ENCODE measurements at regions not wholly inside any gene's neighbourhood (a gene's known extent, or its start where the extent isn't known, plus 50 kb on each side); places are given as distances from the start of the nearest gene placed in this dataset.

DNA sequence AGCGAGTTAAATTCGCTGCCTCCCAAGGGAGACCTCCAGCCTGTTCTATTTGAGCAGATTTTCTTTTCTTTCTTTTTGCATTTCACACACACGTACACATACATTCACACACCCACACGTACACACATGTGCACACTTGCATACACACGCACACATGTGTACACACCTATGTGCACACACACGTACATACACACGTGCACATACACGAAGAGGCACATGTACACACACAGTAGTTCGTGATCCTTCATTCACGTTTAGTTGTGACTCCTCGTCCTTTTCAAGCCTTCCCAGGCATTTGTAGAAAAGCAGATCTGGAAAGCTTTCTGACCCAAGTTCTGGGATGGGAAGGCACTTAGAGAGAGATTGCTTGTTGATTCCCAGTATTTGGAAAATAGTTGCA is 290.8 kb upstream of the COBL start:
- Histone ChIP-seq H3K4me3 (no peak overlapping the region), H3K4me2 (no peak overlapping the region), H3K9ac (no peak overlapping the region), H3K27me3 (no peaks in the 10 kb centered on the region), H3K9me3 (ENCODE audit: low read depth) (no peaks in the 10 kb centered on the region), H2AFZ (replicated peaks) (no peak overlapping the region), H3K27ac (no peak overlapping the region), H3F3A (ENCODE audit: low read depth) (no peaks in the 10 kb centered on the region), H3K79me2 (ENCODE audit: low read depth) (no peaks in the 10 kb centered on the region), H3K4me1 (peaks cover 8% of the 10 kb centered on the region), H3K36me3 (no peaks in the 10 kb centered on the region), H4K20me1 (ENCODE audit: low read depth) (no peaks in the 10 kb centered on the region)
- H3K4me1 Mint-ChIP-seq: peaks cover 13% of the 10 kb centered on the region
- no peak overlapping the region for H3K4me3 Mint-ChIP-seq
- DNase-seq (ENCODE audit: low spot score): no peak
- no peak overlapping the region for H3K27ac Mint-ChIP-seq
- H3K36me3 Mint-ChIP-seq: peaks cover 4% of the 10 kb centered on the region
- TF ChIP-seq CTCF (IDR thresholded peaks at IDR 0.05): no peak
- no peak for TF ChIP-seq EZH2phosphoT487 (IDR thresholded peaks at IDR 0.05)
- no peak for TF ChIP-seq EZH2 (IDR thresholded peaks at IDR 0.05)
- H3K9me3 Mint-ChIP-seq: peaks cover 8% of the 10 kb centered on the region
- H3K27me3 Mint-ChIP-seq (ENCODE audit: insufficient read depth, low read depth): peaks cover 3% of the 10 kb centered on the region

GRCh38 chr7:51606601-51607154 is 290.1 kb upstream of the COBL start:
- Mint-ChIP-seq H3K4me1 (peaks cover 11% of the 10 kb centered on the region), H3K36me3 (peaks cover 4% of the 10 kb centered on the region), H3K9me3 (peaks cover 9% of the 10 kb centered on the region), H3K4me3 (no peak overlapping the region), H3K27ac (no peak overlapping the region), H3K27me3 (ENCODE audit: insufficient read depth, low read depth) (peaks cover 3% of the 10 kb centered on the region)
- TF ChIP-seq CTCF (IDR thresholded peaks at IDR 0.05) (no peak), EZH2 (IDR thresholded peaks at IDR 0.05) (no peak), EZH2phosphoT487 (IDR thresholded peaks at IDR 0.05) (no peak)
- H4K20me1 ChIP-seq (ENCODE audit: low read depth): no peaks in the 10 kb centered on the region
- no peaks in the 10 kb centered on the region for H3K36me3 ChIP-seq
- no peak overlapping the region for H2AFZ ChIP-seq (replicated peaks)
- H3K79me2 ChIP-seq (ENCODE audit: low read depth): no peaks in the 10 kb centered on the region
- no peak for DNase-seq (ENCODE audit: low spot score)
- H3K4me3 ChIP-seq: no peak overlapping the region
- H3F3A ChIP-seq (ENCODE audit: low read depth): no peaks in the 10 kb centered on the region
- no peaks in the 10 kb centered on the region for H3K9me3 ChIP-seq (ENCODE audit: low read depth)
- H3K4me1 ChIP-seq: peaks cover 2% of the 10 kb centered on the region
- H3K27ac ChIP-seq: no peak overlapping the region
- no peak overlapping the region for H3K9ac ChIP-seq
- no peaks in the 10 kb centered on the region for H3K27me3 ChIP-seq
- H3K4me2 ChIP-seq: no peak overlapping the region

DNA sequence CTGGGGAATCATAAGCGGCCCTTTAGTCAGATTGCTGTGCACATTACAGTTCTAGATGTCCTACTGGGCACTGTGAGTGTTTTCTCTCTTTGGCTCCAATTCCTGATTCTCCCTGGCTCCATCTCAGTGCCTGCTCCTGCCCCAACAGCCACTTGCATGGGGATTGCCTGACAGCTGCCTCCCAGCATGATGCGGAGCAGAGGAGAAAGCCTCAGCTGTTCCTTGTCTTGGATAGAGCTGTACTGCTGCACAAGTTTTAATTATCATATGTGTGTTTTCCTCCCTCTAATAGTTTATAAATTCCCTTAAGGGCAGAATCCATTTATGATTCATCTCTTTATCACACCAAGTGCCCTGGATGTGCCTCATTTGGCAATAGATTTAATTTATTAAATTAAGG is 285.8 kb upstream of the COBL start:
- H2AFZ ChIP-seq (replicated peaks): no peak overlapping the region
- DNase-seq (ENCODE audit: low spot score): no peak
- no peak overlapping the region for H3K4me3 ChIP-seq
- no peaks in the 10 kb centered on the region for H3K9me3 ChIP-seq (ENCODE audit: low read depth)
- Mint-ChIP-seq H3K27ac (no peak overlapping the region), H3K36me3 (peaks cover 8% of the 10 kb centered on the region), H3K4me1 (peaks cover 9% of the 10 kb centered on the region), H3K27me3 (ENCODE audit: insufficient read depth, low read depth) (peaks cover 2% of the 10 kb centered on the region), H3K9me3 (peaks cover 30% of the 10 kb centered on the region), H3K4me3 (no peak overlapping the region)
- no peak overlapping the region for H3K9ac ChIP-seq
- no peaks in the 10 kb centered on the region for H3K27me3 ChIP-seq
- TF ChIP-seq CTCF (IDR thresholded peaks at IDR 0.05) (no peak), EZH2phosphoT487 (IDR thresholded peaks at IDR 0.05) (no peak), EZH2 (IDR thresholded peaks at IDR 0.05) (no peak)
- no peaks in the 10 kb centered on the region for H3K79me2 ChIP-seq (ENCODE audit: low read depth)
- no peaks in the 10 kb centered on the region for H3K36me3 ChIP-seq
- no peak overlapping the region for H3K4me2 ChIP-seq
- no peaks in the 10 kb centered on the region for H4K20me1 ChIP-seq (ENCODE audit: low read depth)
- H3F3A ChIP-seq (ENCODE audit: low read depth): no peaks in the 10 kb centered on the region
- no peak overlapping the region for H3K27ac ChIP-seq
- H3K4me1 ChIP-seq: no peaks in the 10 kb centered on the region

Data from neural progenitor cell (in vitro differentiated cells).